ENCODE measurements at regions not wholly inside any gene's neighbourhood (a gene's known extent, or its start where the extent isn't known, plus 50 kb on each side); places are given as distances from the start of the nearest gene placed in this dataset.

- H3K4me3 ChIP-seq, result no peak overlapping the region
- no peaks in the 10 kb centered on the region for H3K27me3 ChIP-seq
- H3K9me3 ChIP-seq, result no peaks in the 10 kb centered on the region
- H3K4me1 ChIP-seq, result no peaks in the 10 kb centered on the region
- 80% methylated on average over 9 of the region's 9 CpGs for WGBS
- no peaks in the 10 kb centered on the region for H3K36me3 ChIP-seq
- intact Hi-C loops (cut with DNase I), result no loop called here
- no peak for DNase-seq (ENCODE audit: extremely low spot score)
- TF ChIP-seq EP300 (IDR thresholded peaks at IDR 0.05) (no peak), POLR2A (IDR thresholded peaks at IDR 0.05; ENCODE audit: low read depth) (no peak), POLR2AphosphoS5 (IDR thresholded peaks at IDR 0.05) (no peak)
- TF ChIP-seq, protein P1, sequence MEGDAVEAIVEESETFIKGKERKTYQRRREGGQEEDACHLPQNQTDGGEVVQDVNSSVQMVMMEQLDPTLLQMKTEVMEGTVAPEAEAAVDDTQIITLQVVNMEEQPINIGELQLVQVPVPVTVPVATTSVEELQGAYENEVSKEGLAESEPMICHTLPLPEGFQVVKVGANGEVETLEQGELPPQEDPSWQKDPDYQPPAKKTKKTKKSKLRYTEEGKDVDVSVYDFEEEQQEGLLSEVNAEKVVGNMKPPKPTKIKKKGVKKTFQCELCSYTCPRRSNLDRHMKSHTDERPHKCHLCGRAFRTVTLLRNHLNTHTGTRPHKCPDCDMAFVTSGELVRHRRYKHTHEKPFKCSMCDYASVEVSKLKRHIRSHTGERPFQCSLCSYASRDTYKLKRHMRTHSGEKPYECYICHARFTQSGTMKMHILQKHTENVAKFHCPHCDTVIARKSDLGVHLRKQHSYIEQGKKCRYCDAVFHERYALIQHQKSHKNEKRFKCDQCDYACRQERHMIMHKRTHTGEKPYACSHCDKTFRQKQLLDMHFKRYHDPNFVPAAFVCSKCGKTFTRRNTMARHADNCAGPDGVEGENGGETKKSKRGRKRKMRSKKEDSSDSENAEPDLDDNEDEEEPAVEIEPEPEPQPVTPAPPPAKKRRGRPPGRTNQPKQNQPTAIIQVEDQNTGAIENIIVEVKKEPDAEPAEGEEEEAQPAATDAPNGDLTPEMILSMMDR (IDR thresholded peaks at IDR 0.05), result no peak
- H3K27ac ChIP-seq (replicated peaks in 1 of 4), result no peak overlapping the region
Measured at GRCh38 chr5:83001796-83002381, 75.3 kb downstream of the TMEM167A start.

- H3K27ac ChIP-seq (replicated peaks in 1 of 4), result no peak overlapping the region
- H3K36me3 ChIP-seq, result no peaks in the 10 kb centered on the region
- TF ChIP-seq EP300 (IDR thresholded peaks at IDR 0.05), result no peak
- no peak for TF ChIP-seq POLR2A (IDR thresholded peaks at IDR 0.05; ENCODE audit: low read depth)
- no peak for TF ChIP-seq POLR2AphosphoS5 (IDR thresholded peaks at IDR 0.05)
- TF ChIP-seq, protein P1 (IDR thresholded peaks at IDR 0.05), result no peak
- no peak for DNase-seq (ENCODE audit: extremely low spot score)
- H3K4me3 ChIP-seq, result no peak overlapping the region
- WGBS, result 80% methylated on average over 1 of the region's 1 CpG
- intact Hi-C loops (cut with DNase I), result no loop called here
- no peaks in the 10 kb centered on the region for H3K27me3 ChIP-seq
- H3K4me1 ChIP-seq, result no peaks in the 10 kb centered on the region
- H3K9me3 ChIP-seq, result no peaks in the 10 kb centered on the region
Measured at GRCh38 chr5:83000922-83001321, 76.3 kb downstream of the TMEM167A start.

- no peak for DNase-seq (ENCODE audit: extremely low spot score)
- TF ChIP-seq, protein P1 (IDR thresholded peaks at IDR 0.05), result no peak
- TF ChIP-seq POLR2AphosphoS5 (IDR thresholded peaks at IDR 0.05) (no peak), EP300 (IDR thresholded peaks at IDR 0.05) (no peak), POLR2A (IDR thresholded peaks at IDR 0.05; ENCODE audit: low read depth) (no peak)
- Histone ChIP-seq H3K27me3 (no peaks in the 10 kb centered on the region), H3K4me3 (no peak overlapping the region), H3K4me1 (no peaks in the 10 kb centered on the region), H3K27ac (replicated peaks in 1 of 4) (no peak overlapping the region), H3K36me3 (no peaks in the 10 kb centered on the region), H3K9me3 (no peaks in the 10 kb centered on the region)
- intact Hi-C loops (cut with DNase I), result no loop called here
- WGBS, result 47% methylated on average over 2 of the region's 2 CpGs
Measured at GRCh38 chr5:83000428-83000827, 76.8 kb downstream of the TMEM167A start.

DNA sequence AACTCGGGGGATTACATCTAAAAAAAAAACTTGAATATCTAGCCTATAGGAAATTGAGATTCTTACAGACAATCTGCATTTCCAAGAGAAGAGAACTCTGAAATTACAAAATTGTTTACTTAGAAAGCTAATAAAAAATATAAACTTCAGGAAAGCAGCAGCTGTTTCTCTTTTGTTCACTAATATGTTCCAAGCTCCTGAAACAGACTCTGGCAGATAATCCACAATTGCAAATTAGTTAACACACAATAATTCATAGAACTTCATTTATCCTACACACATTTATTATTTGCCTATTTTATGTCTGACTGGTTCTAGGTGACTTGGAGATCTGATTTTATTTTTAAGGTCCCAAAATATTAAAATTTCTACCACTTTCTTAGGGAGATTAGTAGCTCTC, 83.8 kb downstream of the TMEM167A start:
- H3K4me3 ChIP-seq, result no peak overlapping the region
- DNase-seq (ENCODE audit: extremely low spot score), result no peak
- WGBS, result 71% methylated on average over 1 of the region's 1 CpG
- H3K27ac ChIP-seq (replicated peaks in 1 of 4), result no peak overlapping the region
- intact Hi-C loops (cut with DNase I), result no loop called here
- no peak for TF ChIP-seq POLR2AphosphoS5 (IDR thresholded peaks at IDR 0.05)
- TF ChIP-seq, protein P1 (IDR thresholded peaks at IDR 0.05), result no peak
- TF ChIP-seq EP300 (IDR thresholded peaks at IDR 0.05), result no peak
- no peak for TF ChIP-seq POLR2A (IDR thresholded peaks at IDR 0.05; ENCODE audit: low read depth)
- H3K9me3 ChIP-seq, result peaks cover 0 to 9% (median 0%) of the 10 kb centered on the region in 4 donors
- H3K4me1 ChIP-seq, result no peaks in the 10 kb centered on the region
- no peaks in the 10 kb centered on the region for H3K27me3 ChIP-seq
- no peaks in the 10 kb centered on the region for H3K36me3 ChIP-seq

GRCh38 chr5:82992646-82993045, 84.5 kb downstream of the TMEM167A start:
- intact Hi-C loops (cut with DNase I), result no loop called here
- Histone ChIP-seq H3K4me1 (no peaks in the 10 kb centered on the region), H3K9me3 (peaks cover 0 to 9% (median 0%) of the 10 kb centered on the region in 4 donors), H3K27me3 (no peaks in the 10 kb centered on the region), H3K36me3 (no peaks in the 10 kb centered on the region), H3K27ac (replicated peaks in 1 of 4) (no peak overlapping the region), H3K4me3 (no peak overlapping the region)
- 75% methylated on average over 4 of the region's 4 CpGs for WGBS
- DNase-seq (ENCODE audit: extremely low spot score), result no peak
- TF ChIP-seq POLR2A (IDR thresholded peaks at IDR 0.05; ENCODE audit: low read depth), result no peak
- TF ChIP-seq, protein P1 (IDR thresholded peaks at IDR 0.05), result no peak
- TF ChIP-seq EP300 (IDR thresholded peaks at IDR 0.05), result no peak
